Gastrocnemius medialis (tissue), 4 donors: ENCODE measurements at regions not wholly inside any gene's neighbourhood (a gene's known extent, or its start where the extent isn't known, plus 50 kb on each side); places are given as distances from the start of the nearest gene placed in this dataset.

Experiments
- POLR2A ChIP-seq, 2 donors: fragments of 450-650 bp; IDR thresholded peaks; one replicate each; pipeline ENCODE4 v1.6.1; 2017; ENCODE audit warnings: antibody characterized with exemption in 2 of 2, mild to moderate bottlenecking in 2 of 2, moderate library complexity in 2 of 2
- TF ChIP-seq, protein P1 (sequence below), 5 experiments: fragments of 450-650 bp in 3 of 5; fragments of 200-600 bp in 2 of 5; sonication (generic) in 2 of 5; IDR thresholded peaks in 4 of 5; conservative IDR thresholded peaks in 1 of 5; 1 replicate in 4 of 5; 2 replicates in 1 of 5; pipeline ENCODE4 v1.5.1; 2016 to 2019; ENCODE audit warnings: antibody characterized with exemption in 5 of 5, mild to moderate bottlenecking in 3 of 5, moderate library complexity in 3 of 5

DNA sequence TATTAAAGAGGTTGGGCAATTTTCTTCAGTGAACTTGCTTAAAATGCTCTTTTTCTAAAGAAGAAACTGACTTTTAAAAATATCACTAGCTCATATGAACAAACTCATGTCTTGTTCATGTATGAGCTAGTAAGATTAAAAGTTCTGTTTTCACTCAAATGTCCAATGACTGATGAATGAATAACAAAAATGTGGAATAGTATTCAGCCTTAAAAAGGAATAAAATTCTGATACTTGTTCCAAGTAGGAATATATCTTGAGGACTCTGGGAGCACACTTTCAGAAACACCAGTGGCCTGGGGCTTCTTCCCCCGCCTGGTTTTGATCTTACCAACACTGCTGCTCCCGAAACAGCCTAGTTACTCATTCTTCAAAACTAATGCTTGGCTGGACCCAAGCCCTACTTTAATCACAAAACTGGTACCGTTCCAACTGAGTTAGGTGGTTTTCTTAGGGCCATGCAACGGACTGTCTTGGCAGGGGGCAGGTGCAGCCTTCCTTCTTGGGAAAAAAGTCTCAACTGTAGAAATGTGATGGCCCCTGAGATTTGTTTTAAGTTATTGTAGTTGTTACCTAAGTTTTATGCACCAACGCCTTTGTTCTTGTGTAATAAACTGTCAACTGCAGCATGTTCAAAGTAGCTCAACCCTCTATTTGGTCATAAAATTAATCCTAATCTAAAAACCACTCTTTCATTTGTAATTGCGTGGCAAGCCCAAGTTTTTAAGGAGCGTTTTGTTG is 116.0 kb downstream of the ETS2 start:
- TF ChIP-seq, protein P1, sequence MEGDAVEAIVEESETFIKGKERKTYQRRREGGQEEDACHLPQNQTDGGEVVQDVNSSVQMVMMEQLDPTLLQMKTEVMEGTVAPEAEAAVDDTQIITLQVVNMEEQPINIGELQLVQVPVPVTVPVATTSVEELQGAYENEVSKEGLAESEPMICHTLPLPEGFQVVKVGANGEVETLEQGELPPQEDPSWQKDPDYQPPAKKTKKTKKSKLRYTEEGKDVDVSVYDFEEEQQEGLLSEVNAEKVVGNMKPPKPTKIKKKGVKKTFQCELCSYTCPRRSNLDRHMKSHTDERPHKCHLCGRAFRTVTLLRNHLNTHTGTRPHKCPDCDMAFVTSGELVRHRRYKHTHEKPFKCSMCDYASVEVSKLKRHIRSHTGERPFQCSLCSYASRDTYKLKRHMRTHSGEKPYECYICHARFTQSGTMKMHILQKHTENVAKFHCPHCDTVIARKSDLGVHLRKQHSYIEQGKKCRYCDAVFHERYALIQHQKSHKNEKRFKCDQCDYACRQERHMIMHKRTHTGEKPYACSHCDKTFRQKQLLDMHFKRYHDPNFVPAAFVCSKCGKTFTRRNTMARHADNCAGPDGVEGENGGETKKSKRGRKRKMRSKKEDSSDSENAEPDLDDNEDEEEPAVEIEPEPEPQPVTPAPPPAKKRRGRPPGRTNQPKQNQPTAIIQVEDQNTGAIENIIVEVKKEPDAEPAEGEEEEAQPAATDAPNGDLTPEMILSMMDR (IDR thresholded peaks at IDR 0.05 in 4 of 5, conservative IDR thresholded peaks at IDR 0.05 in 1 of 5), result no peak
- TF ChIP-seq POLR2A (IDR thresholded peaks at IDR 0.05), result no peak
